ENCODE measurements at regions not wholly inside any gene's neighbourhood (a gene's known extent, or its start where the extent isn't known, plus 50 kb on each side); places are given as distances from the start of the nearest gene placed in this dataset.

GRCh38 chrX:12021698-12022097 is 116.6 kb upstream of the FRMPD4 start:
- Histone ChIP-seq H2BK15ac (ENCODE audit: low read depth, low read length) (no peak overlapping the region), H2BK20ac (ENCODE audit: low read depth, low read length, poor library complexity, severe bottlenecking) (no peak overlapping the region), H3K27ac (ENCODE audit: insufficient read length, low read depth, low read length) (no peak overlapping the region), H3K9ac (ENCODE audit: extremely low read depth, insufficient read length, low read length) (no peak overlapping the region), H2BK12ac (ENCODE audit: insufficient read length, low read depth, low read length) (no peak overlapping the region), H4K8ac (replicated peaks; ENCODE audit: insufficient read length, low read depth, low read length) (no peak overlapping the region), H2BK120ac (ENCODE audit: low read depth, low read length, poor library complexity, severe bottlenecking) (no peak overlapping the region), H3K56ac (ENCODE audit: insufficient read length, low read depth, low read length) (no peak overlapping the region), H4K20me1 (ENCODE audit: control insufficient read depth, insufficient read depth, insufficient read length) (no peaks in the 10 kb centered on the region), H2AK5ac (ENCODE audit: insufficient read length, low read length) (no peak overlapping the region), H4K91ac (ENCODE audit: insufficient read length, low read depth, low read length) (no peak overlapping the region), H3K79me2 (ENCODE audit: insufficient read depth, low read length) (no peaks in the 10 kb centered on the region), H3K4me2 (ENCODE audit: insufficient read depth, insufficient read length, low read length) (no peak overlapping the region), H3T11ph (ENCODE audit: low read length) (no peak overlapping the region), H3K27me3 (ENCODE audit: insufficient read depth, low read length) (no peaks in the 10 kb centered on the region), H3K18ac (ENCODE audit: insufficient read length, low read depth, low read length) (no peak overlapping the region), H3K4ac (ENCODE audit: low read depth, low read length) (no peak overlapping the region), H2BK5ac (ENCODE audit: insufficient read length, low read length) (no peak overlapping the region), H2AFZ (ENCODE audit: low read length) (no peak overlapping the region), H3K4me1 (ENCODE audit: insufficient read depth, low read length) (no peaks in the 10 kb centered on the region), H3K23ac (ENCODE audit: insufficient read length, low read depth, low read length) (no peak overlapping the region), H3K9me3 (ENCODE audit: control insufficient read depth, low read depth, low read length) (peaks cover 6% of the 10 kb centered on the region), H3K23me2 (ENCODE audit: insufficient read length, low read depth, low read length, poor library complexity, severe bottlenecking) (no peaks in the 10 kb centered on the region), H4K5ac (ENCODE audit: insufficient read length, low read depth, low read length) (no peak overlapping the region), H3K14ac (ENCODE audit: insufficient read depth, low read length) (no peak overlapping the region), H3K79me1 (ENCODE audit: insufficient read depth, low read depth, low read length, poor library complexity, severe bottlenecking) (no peaks in the 10 kb centered on the region)
- no CpG with 5 or more reads among the region's 1 CpG for WGBS (ENCODE audit: extremely low coverage, insufficient read length, low lambda C conversion rate)
- no peak overlapping the region for H3K27ac Mint-ChIP-seq
- H3K4me1 Mint-ChIP-seq, result no peaks in the 10 kb centered on the region
- no peak for DNase-seq
- peaks cover 57 to 61% of the 10 kb centered on the region in 2 experiments for H3K9me3 Mint-ChIP-seq
- TF ChIP-seq CTCF (conservative IDR thresholded peaks at IDR 0.05), result no peak
- no peaks in the 10 kb centered on the region for H3K27me3 Mint-ChIP-seq (ENCODE audit: low read depth)
- H3K36me3 Mint-ChIP-seq (ENCODE audit: insufficient read depth in 1 of 3, low read depth in 3 of 3), result peaks cover 0 to 2% (median 0%) of the 10 kb centered on the region in 3 experiments; a peak in 2 of 7 replicates
- H3K4me3 Mint-ChIP-seq, result no peak overlapping the region

All from H9 (cell line).